GM18519 (cell line): ENCODE measurements at regions not wholly inside any gene's neighbourhood (a gene's known extent, or its start where the extent isn't known, plus 50 kb on each side); places are given as distances from the start of the nearest gene placed in this dataset.
A peak's percentile ranks its signal among the peaks of the same experiment; 100 is the strongest.
"Not testable (repeated sequence)": the region's sequence is repeated elsewhere in the genome, so short reads cannot be mapped to it uniquely, and the experiment has no call there.

ENCODE experiments used
- ATAC-seq: cut with Tn5 transposase; IDR thresholded peaks from one replicate; pipeline ENCODE4 v1.9.1; 2021; ENCODE audit warnings: mild to moderate bottlenecking, moderate library complexity; ENCODE audit not compliant: unreplicated experiment, low FRiP score

GRCh38 chr11:34001557-34002064 is 49.9 kb upstream of the CAPRIN1 start:
- no peak for ATAC-seq

- ATAC-seq = no peak
Observed at GRCh38 chr11:33999393-33999792, 52.1 kb upstream of the CAPRIN1 start.

GRCh38 chr11:33997584-33998251 is 53.8 kb upstream of the CAPRIN1 start:
- ATAC-seq = no peak

- ATAC-seq = peak; percentile 55
Observed at GRCh38 chr11:33996498-33997454, 54.8 kb upstream of the CAPRIN1 start.

GRCh38 chr11:33994937-33995336 is 56.6 kb upstream of the CAPRIN1 start:
- no peak for ATAC-seq

- ATAC-seq = not testable (repeated sequence)
Observed at GRCh38 chr11:33991136-33991535, 60.4 kb upstream of the CAPRIN1 start.

- ATAC-seq = not testable (repeated sequence)
Observed at GRCh38 chr11:33990131-33990530, 61.4 kb upstream of the CAPRIN1 start.

- no peak for ATAC-seq
Observed at GRCh38 chr11:33989461-33989860, 62.1 kb upstream of the CAPRIN1 start.

GRCh38 chr11:33988586-33989370 is 62.8 kb upstream of the CAPRIN1 start:
- no peak for ATAC-seq

GRCh38 chr11:33987975-33988580 is 63.5 kb upstream of the CAPRIN1 start:
- ATAC-seq = no peak

- no peak for ATAC-seq
Observed at GRCh38 chr11:33987545-33987944, 64.0 kb upstream of the CAPRIN1 start.

GRCh38 chr11:33986597-33987501 is 64.7 kb upstream of the CAPRIN1 start:
- not testable (repeated sequence) for ATAC-seq

GRCh38 chr11:33984682-33985389 is 66.7 kb upstream of the CAPRIN1 start:
- no peak for ATAC-seq

GRCh38 chr11:33982661-33983060 is 68.9 kb upstream of the CAPRIN1 start:
- ATAC-seq = no peak

- no peak for ATAC-seq
Observed at GRCh38 chr11:33980897-33981296, 70.6 kb upstream of the CAPRIN1 start.

GRCh38 chr11:33978376-33978775 is 73.2 kb upstream of the CAPRIN1 start:
- ATAC-seq = no peak

- no peak for ATAC-seq
Observed at GRCh38 chr11:33977676-33978075, 73.9 kb upstream of the CAPRIN1 start.

- no peak for ATAC-seq
Observed at GRCh38 chr11:33976495-33977199, 74.9 kb upstream of the CAPRIN1 start.
